Activated CD4-positive, alpha-beta T cell treated with anti-CD3 and anti-CD28 coated beads, Interleukin-2, amount 50 U/mL, for 16 hours (primary cell): ENCODE measurements at regions not wholly inside any gene's neighbourhood (a gene's known extent, or its start where the extent isn't known, plus 50 kb on each side); places are given as distances from the start of the nearest gene placed in this dataset.
"Not testable (repeated sequence)": the region's sequence is repeated elsewhere in the genome, so short reads cannot be mapped to it uniquely, and the experiment has no call there.

Source experiments
- DNase-seq: peaks from one replicate; pipeline ENCODE4 v3.0.0-alpha.2; 2020

- peak; percentile 79 for DNase-seq
Measured at GRCh38 chr2:9708683-9709538, 78.1 kb upstream of the YWHAQ start.

GRCh38 chr2:9709539-9710285 is 78.9 kb upstream of the YWHAQ start:
- DNase-seq: peak; percentile 14

DNA sequence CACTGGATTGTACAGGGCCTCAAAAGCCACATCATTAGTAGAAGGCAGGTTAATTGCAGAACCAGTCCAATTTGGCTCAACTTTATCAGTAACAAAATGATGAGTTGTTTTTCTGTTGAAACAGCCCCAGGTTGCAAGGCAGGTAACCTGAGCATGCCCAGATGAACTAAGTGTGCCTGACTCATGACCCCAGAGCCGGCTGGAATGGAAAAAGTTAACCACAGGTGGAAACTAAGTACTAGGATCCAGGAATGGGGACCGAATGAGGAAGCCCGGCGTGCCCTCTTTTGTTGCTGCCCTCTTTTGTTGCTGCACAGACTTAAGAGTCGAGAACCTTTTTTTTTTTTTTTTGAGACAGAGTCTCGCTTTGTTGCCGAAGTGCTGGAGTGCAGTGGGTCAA is 79.5 kb upstream of the YWHAQ start:
- peak; percentile 34 for DNase-seq

GRCh38 chr2:9712263-9712662 is 81.5 kb upstream of the YWHAQ start:
- peak; percentile 51 for DNase-seq

GRCh38 chr2:9714630-9715214 is 83.9 kb upstream of the YWHAQ start:
- no peak for DNase-seq

DNA sequence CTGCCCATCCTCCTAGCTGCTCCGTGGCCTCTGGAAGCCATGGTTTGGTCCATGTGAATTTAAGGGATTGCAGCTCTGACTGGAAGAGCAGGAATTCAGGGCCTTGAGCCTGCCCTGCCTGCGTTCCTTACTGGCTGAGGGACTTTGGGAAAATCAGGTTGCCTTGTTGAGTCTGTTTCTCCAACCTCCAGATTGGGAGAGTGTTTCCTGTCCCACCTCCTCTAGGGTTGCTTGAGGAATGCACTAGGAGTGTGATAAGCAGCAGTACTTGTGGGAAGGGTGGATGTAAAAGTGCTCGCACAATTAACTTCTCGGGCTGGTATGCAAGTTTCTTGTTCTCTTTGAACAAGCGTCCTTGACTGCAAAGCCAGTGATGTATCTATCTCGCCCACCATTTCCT is 84.4 kb upstream of the YWHAQ start:
- no peak for DNase-seq

DNA sequence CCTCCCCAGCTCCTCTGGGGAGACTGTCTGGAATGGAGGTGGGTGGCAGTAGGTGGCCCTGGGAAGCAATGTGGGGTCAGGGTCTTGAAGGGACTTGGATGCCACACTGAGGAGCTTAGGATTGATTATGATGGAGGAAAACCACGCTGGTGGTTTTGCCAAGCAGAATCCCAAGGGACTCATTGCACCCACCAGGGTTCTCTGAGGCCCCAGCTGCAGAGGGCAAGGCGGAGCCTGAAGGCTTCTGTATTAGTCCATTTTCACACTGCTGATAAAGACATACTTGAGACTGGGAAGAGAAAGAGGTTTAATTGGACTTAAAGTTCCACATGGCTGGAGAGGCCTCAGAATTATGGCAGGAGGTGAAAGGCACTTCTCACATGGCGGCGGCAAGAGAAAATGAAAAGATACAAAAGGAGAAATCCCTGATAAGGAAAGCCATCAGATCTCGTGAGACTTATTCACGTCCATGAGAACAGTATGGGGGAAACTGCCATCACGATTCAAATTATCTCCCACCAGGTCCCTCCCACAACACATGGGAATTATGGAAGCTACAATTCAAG is 87.2 kb upstream of the YWHAQ start:
- no peak for DNase-seq

GRCh38 chr2:9720352-9721093 is 89.7 kb upstream of the YWHAQ start:
- DNase-seq: no peak

DNA sequence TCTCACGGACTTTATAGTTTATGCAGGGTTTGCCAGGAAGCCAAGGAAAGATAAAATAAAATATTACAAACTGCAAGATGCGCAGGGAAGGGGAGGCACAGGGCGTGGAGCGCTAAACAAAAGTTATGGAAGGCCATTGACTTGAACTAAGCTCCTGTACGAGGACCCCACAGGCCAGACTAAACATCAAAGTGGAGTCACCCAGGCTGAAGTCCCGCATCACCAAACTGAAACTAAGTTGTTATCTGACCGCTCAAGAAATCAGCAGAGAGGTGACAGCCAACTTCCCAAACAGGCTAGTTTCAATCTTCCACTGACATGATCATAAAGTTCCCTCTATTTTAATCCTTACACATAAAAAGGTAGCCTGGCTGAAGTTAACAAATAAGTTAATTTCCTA is 90.5 kb upstream of the YWHAQ start:
- DNase-seq: no peak

GRCh38 chr2:9722451-9722850 is 91.7 kb upstream of the YWHAQ start:
- no peak for DNase-seq

GRCh38 chr2:9724565-9724964 is 93.8 kb upstream of the YWHAQ start:
- no peak for DNase-seq

GRCh38 chr2:9725106-9725505 is 94.3 kb upstream of the YWHAQ start:
- no peak for DNase-seq

DNA sequence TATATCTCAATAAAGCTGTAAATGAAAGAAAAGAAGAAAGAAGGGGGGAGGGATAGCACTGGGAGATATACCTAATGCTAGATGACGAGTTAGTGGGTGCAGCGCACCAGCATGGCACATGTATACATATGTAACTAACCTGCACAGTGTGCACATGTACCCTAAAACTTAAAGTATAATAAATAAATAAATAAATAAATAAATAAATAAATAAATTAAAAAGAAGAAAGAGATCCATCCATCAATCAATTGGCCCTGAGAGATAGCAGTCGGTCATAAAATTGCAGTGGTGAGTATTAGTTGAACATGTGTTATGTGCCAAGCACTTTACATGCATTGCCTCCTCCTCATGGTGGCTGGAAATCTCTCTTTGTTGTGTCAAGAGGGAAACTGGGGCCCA is 95.2 kb upstream of the YWHAQ start:
- not testable (repeated sequence) for DNase-seq

- not testable (repeated sequence) for DNase-seq
Measured at GRCh38 chr2:9730523-9730922, 99.7 kb upstream of the YWHAQ start.

GRCh38 chr2:9732824-9733223 is 102.0 kb upstream of the YWHAQ start:
- no peak for DNase-seq

DNA sequence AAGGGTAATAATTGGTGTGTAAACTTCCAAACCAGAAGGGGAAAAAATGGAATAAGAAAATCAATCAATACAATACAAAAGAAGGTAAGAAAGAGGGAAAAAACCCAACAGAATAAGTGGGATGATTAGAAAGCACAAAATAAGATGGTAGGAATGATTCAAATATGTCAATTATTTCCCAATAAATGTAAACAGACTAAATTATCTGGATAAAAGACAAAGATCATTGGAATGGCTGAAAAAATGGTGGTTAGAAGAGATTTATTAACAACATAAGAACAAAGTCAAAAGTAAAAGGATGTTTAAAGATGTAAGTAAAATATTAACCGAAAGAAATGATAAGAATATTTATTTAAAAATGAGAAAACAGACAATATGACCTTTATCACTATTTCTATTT is 103.5 kb upstream of the YWHAQ start:
- no peak for DNase-seq

- DNase-seq: peak; percentile 10
Measured at GRCh38 chr2:9735335-9735734, 104.5 kb upstream of the YWHAQ start.

DNA sequence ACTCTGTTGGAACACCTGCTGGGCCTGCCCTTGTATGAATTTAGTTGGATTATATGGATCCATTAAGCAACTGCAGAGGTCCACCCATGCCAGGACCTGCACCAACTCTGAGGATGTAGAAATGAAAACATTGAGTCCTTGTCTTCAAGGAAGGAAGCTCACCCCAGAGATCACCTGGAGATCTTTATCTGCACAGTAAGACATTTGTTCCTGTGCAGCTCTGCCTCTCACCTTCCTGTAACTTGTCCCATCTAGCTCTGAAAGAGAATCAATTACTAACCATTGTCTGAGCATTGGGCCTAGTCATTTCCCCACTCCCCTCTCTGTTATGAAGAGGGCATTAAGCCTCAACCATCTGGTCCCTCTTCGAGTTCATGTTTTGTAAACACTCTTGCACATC is 105.2 kb upstream of the YWHAQ start:
- no peak for DNase-seq

DNA sequence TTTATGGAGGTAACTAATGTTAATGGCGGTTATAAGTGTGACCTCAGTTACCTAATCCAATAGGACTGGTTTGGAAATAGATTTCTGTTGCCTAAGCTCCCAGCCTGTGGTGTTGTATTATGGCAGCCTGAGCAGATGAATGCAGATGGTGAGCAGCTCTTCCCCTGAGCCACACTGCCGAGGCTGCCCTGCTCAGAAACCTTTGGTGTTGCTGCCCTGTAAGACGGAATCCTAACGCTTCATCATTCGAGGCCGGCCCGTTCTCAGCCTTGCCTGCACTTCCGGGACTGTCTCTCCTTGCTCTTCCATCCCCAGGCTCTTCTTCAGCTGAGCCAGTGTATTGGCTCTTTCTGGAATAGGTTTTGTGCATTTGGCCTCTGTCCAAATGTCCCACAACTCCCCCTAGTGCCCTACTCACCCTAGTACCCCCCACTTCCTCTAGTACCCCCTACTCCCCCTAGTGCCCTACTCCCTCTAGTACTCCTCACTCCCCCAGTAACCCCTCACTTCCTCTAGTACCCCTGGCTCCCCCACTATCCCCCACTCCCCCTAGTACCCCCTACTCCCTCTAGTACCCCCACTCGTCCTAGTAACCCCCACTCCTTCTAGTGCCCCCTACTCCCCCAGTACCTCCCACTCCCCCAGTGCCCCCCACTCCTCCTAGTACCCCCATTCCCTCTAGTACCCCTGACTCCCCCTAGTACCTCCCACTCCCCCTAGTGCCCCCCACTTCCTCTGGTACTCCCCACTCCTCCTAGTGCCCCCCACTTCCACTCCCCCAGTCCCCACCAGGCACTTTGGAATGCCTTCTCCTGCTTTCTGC is 106.0 kb upstream of the TAF1B start:
- DNase-seq: no peak

DNA sequence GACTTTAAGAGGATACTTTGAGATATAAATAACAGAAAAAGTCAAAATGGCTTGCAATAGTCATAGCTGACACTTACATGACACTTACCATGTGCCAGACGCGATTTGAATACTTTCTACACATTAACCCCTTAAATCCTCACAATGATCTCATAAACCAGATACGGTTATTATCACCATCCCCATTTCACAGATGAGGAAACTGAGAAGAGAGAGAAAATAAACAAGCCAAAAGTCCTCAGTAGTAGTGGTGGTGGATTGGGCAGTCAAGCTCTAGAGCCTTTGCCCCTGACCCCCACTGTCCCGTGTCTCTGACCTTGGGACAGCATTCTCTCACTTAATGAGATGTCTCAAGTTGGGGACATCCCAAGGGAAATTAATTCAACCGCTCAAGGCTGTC is 105.2 kb upstream of the TAF1B start:
- DNase-seq: no peak

- no peak for DNase-seq
Measured at GRCh38 chr2:9738535-9739496, 104.5 kb upstream of the TAF1B start.
